ENCODE measurements at regions not wholly inside any gene's neighbourhood (a gene's known extent, or its start where the extent isn't known, plus 50 kb on each side); places are given as distances from the start of the nearest gene placed in this dataset.

GRCh38 chr10:16367621-16368292 is 69.1 kb upstream of the PTER start:
- DNase-seq, result no peak

GRCh38 chr10:16381083-16381482 is 55.7 kb upstream of the PTER start:
- no peak for DNase-seq

- no peak for DNase-seq
These were observed 52.8 kb upstream of the PTER start for GRCh38 chr10:16384021-16384420.

GRCh38 chr10:16386855-16387254 is 50.0 kb upstream of the PTER start:
- DNase-seq, result no peak
